Kidney (tissue), 13 donors: ENCODE measurements at regions not wholly inside any gene's neighbourhood (a gene's known extent, or its start where the extent isn't known, plus 50 kb on each side); places are given as distances from the start of the nearest gene placed in this dataset.
"Not testable (repeated sequence)": the region's sequence is repeated elsewhere in the genome, so short reads cannot be mapped to it uniquely, and the experiment has no call there.

Experiments used
- DNase-seq, 5 donors: peaks; one replicate each; pipeline ENCODE4 v3.0.0-alpha.2; 2013 to 2020
- FAIRE-seq: peaks from 2 replicates; lab custom pipeline; 2012; peaks lifted over from hg19 to GRCh38; lab: Jason Lieb, UNC
- H3K27ac ChIP-seq, 2 donors: one replicate each; pipeline ENCODE4 v1.7.0; 2013; ENCODE audit warnings: low read depth in 2 of 2, low read length in 2 of 2, inconsistent platforms in 1 of 2
- H3K27me3 ChIP-seq: one replicate; pipeline ENCODE4 v1.7.1; 2013; ENCODE audit warnings: low read length, inconsistent platforms; ENCODE audit not compliant: control insufficient read depth, insufficient read depth
- H3K36me3 ChIP-seq, 3 donors: one replicate each; pipeline versions ENCODE4 v1.7.0 to v1.7.1; 2013; ENCODE audit warnings: low read length in 3 of 3, control low read depth in 1 of 3, inconsistent platforms in 1 of 3; ENCODE audit not compliant: insufficient read depth in 3 of 3, control insufficient read depth in 2 of 3
- H3K4me1 ChIP-seq, 3 donors: one replicate each; pipeline versions ENCODE4 v1.7.0 to v1.7.1; 2013; ENCODE audit warnings: low read length in 3 of 3, inconsistent platforms in 1 of 3, low read depth in 1 of 3; ENCODE audit not compliant: control insufficient read depth in 2 of 3, insufficient read depth in 2 of 3
- H3K4me3 ChIP-seq, 3 donors: one replicate each; pipeline versions ENCODE4 v1.7.0 to v1.8.1; 2013; ENCODE audit warnings: low read length in 3 of 3, control low read depth in 1 of 3, inconsistent platforms in 1 of 3
- H3K9ac ChIP-seq, 3 donors: one replicate each; pipeline versions ENCODE4 v1.7.0 to v1.7.1; 2013; ENCODE audit warnings: low read length in 3 of 3, control low read depth in 1 of 3, inconsistent platforms in 1 of 3
- H3K9me3 ChIP-seq, 3 donors: one replicate each; pipeline versions ENCODE4 v1.7.0 to v1.7.1; 2013; ENCODE audit warnings: low read length in 3 of 3, control low read depth in 1 of 3, inconsistent platforms in 1 of 3; ENCODE audit not compliant: control insufficient read depth in 2 of 3, insufficient read depth in 1 of 3
- intact Hi-C: fragments of 100-400 bp; cut with DNase I; formaldehyde crosslinking; loops from one replicate; pipeline ENCODE4 v1.11.1; 2022
- TF ChIP-seq, protein P1 (sequence below): IDR thresholded peaks from 3 replicates; pipeline ENCODE4 v1.5.1; 2012; ENCODE audit warnings: mild to moderate bottlenecking, moderate library complexity, borderline replicate concordance; ENCODE audit not compliant: insufficient read depth; ENCODE audit errors: extremely low read depth
- donor health status: control.
- donor health status: control.
- donor health status: control.
- donor health status: control.
- donor health status: control.
- donor health status: DM: yes; HTN: yes; CAD: no.
- donor health status: Normal renal cell carcinoma (clear cell type).

DNA sequence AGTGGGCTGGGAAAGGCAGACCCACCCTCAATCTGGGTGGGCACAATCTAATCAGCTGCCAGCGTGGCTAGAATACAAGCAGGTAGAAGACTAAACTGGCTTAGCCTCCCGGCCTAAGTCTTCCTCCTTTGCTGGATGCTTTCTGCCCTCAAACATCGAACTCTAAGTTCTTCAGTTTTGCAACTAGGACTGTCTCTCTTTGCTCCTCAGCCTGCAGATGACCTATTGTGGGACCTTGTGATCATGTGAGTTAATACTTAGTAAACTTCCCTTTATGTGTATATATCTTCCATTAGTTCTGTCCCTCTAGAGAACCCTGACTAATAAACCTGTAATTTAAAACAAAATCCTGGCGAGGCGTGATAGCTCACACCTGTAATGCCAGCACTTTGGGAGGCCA lies 51.8 kb upstream of the SLC39A8 start:
- H3K9ac ChIP-seq, H3K4me3 ChIP-seq, H3K4me1 ChIP-seq, intact Hi-C loops, H3K36me3 ChIP-seq, H3K27ac ChIP-seq, DNase-seq, H3K9me3 ChIP-seq, H3K27me3 ChIP-seq, FAIRE-seq: not testable (repeated sequence)

DNA sequence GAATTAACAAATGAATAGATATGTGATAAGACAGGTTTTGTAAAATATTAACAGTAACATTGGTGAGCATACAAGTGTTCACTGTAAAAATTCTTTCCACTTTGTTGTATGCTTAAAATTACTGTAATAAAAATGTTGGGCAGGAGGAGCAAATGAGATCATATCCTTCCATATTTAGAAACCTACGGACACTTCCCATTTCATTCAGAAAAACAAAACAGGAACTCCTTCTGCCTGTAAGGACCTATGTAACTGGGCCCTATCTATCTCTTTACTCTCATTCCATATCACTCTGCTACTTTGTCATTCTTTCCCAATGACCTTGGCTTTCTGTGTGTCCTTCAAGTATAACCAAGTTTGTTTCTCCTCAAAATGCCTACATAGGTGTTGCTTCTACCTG lies 53.7 kb upstream of the SLC39A8 start:
- FAIRE-seq (no peak), DNase-seq (no peak)
- intact Hi-C loops: no loop called here
- Histone ChIP-seq H3K36me3 (no peaks in the 10 kb centered on the region), H3K4me3 (no peak overlapping the region), H3K4me1 (no peaks in the 10 kb centered on the region), H3K9ac (no peak overlapping the region), H3K27me3 (no peaks in the 10 kb centered on the region), H3K27ac (no peak overlapping the region), H3K9me3 (no peaks in the 10 kb centered on the region)
- TF ChIP-seq, protein P1, sequence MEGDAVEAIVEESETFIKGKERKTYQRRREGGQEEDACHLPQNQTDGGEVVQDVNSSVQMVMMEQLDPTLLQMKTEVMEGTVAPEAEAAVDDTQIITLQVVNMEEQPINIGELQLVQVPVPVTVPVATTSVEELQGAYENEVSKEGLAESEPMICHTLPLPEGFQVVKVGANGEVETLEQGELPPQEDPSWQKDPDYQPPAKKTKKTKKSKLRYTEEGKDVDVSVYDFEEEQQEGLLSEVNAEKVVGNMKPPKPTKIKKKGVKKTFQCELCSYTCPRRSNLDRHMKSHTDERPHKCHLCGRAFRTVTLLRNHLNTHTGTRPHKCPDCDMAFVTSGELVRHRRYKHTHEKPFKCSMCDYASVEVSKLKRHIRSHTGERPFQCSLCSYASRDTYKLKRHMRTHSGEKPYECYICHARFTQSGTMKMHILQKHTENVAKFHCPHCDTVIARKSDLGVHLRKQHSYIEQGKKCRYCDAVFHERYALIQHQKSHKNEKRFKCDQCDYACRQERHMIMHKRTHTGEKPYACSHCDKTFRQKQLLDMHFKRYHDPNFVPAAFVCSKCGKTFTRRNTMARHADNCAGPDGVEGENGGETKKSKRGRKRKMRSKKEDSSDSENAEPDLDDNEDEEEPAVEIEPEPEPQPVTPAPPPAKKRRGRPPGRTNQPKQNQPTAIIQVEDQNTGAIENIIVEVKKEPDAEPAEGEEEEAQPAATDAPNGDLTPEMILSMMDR: no peak

DNA sequence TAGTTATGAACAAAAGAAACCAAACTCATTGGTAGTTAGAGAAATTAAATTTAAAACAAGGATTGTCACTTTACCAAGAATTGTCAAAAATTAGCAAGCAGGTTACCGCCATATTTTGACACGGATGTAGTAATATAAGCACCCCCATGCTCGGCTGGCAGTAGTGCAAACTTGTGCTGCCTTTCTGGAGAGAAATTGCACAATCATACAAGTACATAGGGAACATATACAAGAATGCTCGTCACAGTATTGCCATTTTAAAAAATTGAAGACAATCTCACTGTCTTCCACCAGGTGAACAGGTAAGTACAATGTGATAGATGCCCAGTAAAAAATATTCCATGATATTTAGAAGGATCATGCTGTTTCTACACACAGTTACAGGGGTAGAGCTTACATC lies 55.6 kb upstream of the SLC39A8 start:
- no peaks in the 10 kb centered on the region for H3K27me3 ChIP-seq
- no peak for DNase-seq
- TF ChIP-seq, protein P1: no peak
- no peak overlapping the region for H3K9ac ChIP-seq
- no peak for FAIRE-seq
- H3K9me3 ChIP-seq: no peaks in the 10 kb centered on the region
- intact Hi-C loops: no loop called here
- no peak overlapping the region for H3K27ac ChIP-seq
- H3K36me3 ChIP-seq: no peaks in the 10 kb centered on the region
- peaks cover 0 to 2% (median 0%) of the 10 kb centered on the region in 3 donors for H3K4me1 ChIP-seq
- no peak overlapping the region for H3K4me3 ChIP-seq

DNA sequence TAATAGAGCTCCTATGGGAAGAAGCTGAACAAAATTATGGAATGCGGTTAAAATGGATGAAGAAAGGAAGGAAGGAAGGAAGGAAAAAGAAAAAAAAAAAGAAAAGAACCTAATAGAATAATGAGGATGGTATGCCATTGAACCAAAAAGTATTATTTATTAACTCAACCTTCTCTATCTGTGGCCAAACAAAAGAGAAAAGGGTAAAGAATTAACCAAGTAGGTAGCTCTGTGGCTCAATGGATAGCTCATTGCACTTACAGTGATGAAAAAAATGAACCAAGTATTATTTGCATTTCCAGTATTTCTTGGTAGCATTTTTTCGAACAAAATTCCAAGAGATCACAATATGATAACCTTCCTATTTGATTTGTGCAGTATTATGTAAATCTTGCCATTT lies 56.9 kb upstream of the SLC39A8 start:
- Histone ChIP-seq H3K4me3 (no peak overlapping the region), H3K9me3 (no peaks in the 10 kb centered on the region), H3K27me3 (no peaks in the 10 kb centered on the region), H3K9ac (no peak overlapping the region), H3K36me3 (no peaks in the 10 kb centered on the region), H3K4me1 (peaks cover 0 to 2% (median 0%) of the 10 kb centered on the region in 3 donors), H3K27ac (no peak overlapping the region)
- TF ChIP-seq, protein P1: no peak
- intact Hi-C loops: no loop called here
- no peak for DNase-seq
- no peak for FAIRE-seq
